Naive thymus-derived CD8-positive, alpha-beta T cell (primary cell): ENCODE measurements at regions not wholly inside any gene's neighbourhood (a gene's known extent, or its start where the extent isn't known, plus 50 kb on each side); places are given as distances from the start of the nearest gene placed in this dataset.

Source experiments
- ATAC-seq, 2 donors: fragments of 150-1000 bp; cut with Tn5 transposase in 1 of 2; sonication (Bioruptor Pico), chemical (Tn5 transposase) in 1 of 2; 1 replicate in 1 of 2; 2 replicates in 1 of 2; pipeline ENCODE4 v1.10.0; 2021; ENCODE audit warnings: mild to moderate bottlenecking in 2 of 2, moderate library complexity in 2 of 2
- POLR2A ChIA-PET: fragments of 350-600 bp; sonication (Branson Sonifier 250); formaldehyde crosslinking; loops from one replicate; lab custom pipeline; 2021; ENCODE audit warnings: antibody characterized with exemption; lab: Charles Lee
- DNase-seq, 10 donors: peaks; one replicate each; pipeline versions ENCODE4 v3.0.0 to v3.0.0-alpha.2; 2020 to 2022
- H3K27ac Mint-ChIP-seq, 10 donors: one replicate each; pipeline ENCODE4 v1.8.0; 2020 to 2022; ENCODE audit warnings: mild to moderate bottlenecking in 10 of 10, mixed read lengths in 10 of 10, moderate library complexity in 4 of 10, inconsistent platforms in 1 of 10
- H3K27me3 Mint-ChIP-seq, 5 donors: one replicate each; pipeline ENCODE4 v1.8.0; 2021 to 2022; ENCODE audit warnings: mixed read lengths in 5 of 5
- H3K36me3 Mint-ChIP-seq, 3 donors: one replicate each; pipeline ENCODE4 v1.8.0; 2020 to 2022; ENCODE audit warnings: mixed read lengths in 3 of 3, mild to moderate bottlenecking in 2 of 3, inconsistent platforms in 1 of 3
- H3K4me1 Mint-ChIP-seq, 4 donors: one replicate each; pipeline ENCODE4 v1.8.0; 2021 to 2022; ENCODE audit warnings: mixed read lengths in 4 of 4
- H3K4me3 Mint-ChIP-seq, 10 donors: one replicate each; pipeline ENCODE4 v1.8.0; 2020 to 2022; ENCODE audit warnings: mild to moderate bottlenecking in 10 of 10, mixed read lengths in 10 of 10, moderate library complexity in 6 of 10, inconsistent platforms in 1 of 10
- H3K9me3 Mint-ChIP-seq, 9 donors: one replicate each; pipeline ENCODE4 v1.8.0; 2020 to 2022; ENCODE audit warnings: mixed read lengths in 9 of 9, mild to moderate bottlenecking in 3 of 9, inconsistent platforms in 1 of 9, moderate library complexity in 1 of 9

GRCh38 chr2:145228506-145228905 lies 708.6 kb upstream of the ZEB2 start:
- DNase-seq, result no peak
- H3K27me3 Mint-ChIP-seq, result peaks cover 0 to 6% (median 3%) of the 10 kb centered on the region in 5 donors
- no peaks in the 10 kb centered on the region for H3K4me1 Mint-ChIP-seq
- H3K9me3 Mint-ChIP-seq, result peaks cover 0 to 2% (median 0%) of the 10 kb centered on the region in 9 donors
- H3K27ac Mint-ChIP-seq, result no peak overlapping the region
- POLR2A ChIA-PET, result no interaction called here
- ATAC-seq, result no peak
- no peaks in the 10 kb centered on the region for H3K36me3 Mint-ChIP-seq
- H3K4me3 Mint-ChIP-seq, result no peak overlapping the region

GRCh38 chr2:145226901-145227300 lies 707.0 kb upstream of the ZEB2 start:
- peaks cover 0 to 6% (median 1%) of the 10 kb centered on the region in 5 donors for H3K27me3 Mint-ChIP-seq
- H3K4me3 Mint-ChIP-seq, result no peak overlapping the region
- no peaks in the 10 kb centered on the region for H3K4me1 Mint-ChIP-seq
- H3K9me3 Mint-ChIP-seq, result peaks cover 0 to 10% (median 0%) of the 10 kb centered on the region in 9 donors
- no peaks in the 10 kb centered on the region for H3K36me3 Mint-ChIP-seq
- H3K27ac Mint-ChIP-seq, result no peak overlapping the region
- ATAC-seq (no peak), DNase-seq (no peak)
- POLR2A ChIA-PET, result no interaction called here

GRCh38 chr2:145221516-145221915 lies 701.6 kb upstream of the ZEB2 start:
- ATAC-seq (no peak), DNase-seq (no peak)
- Mint-ChIP-seq H3K9me3 (peaks cover 0 to 10% (median 0%) of the 10 kb centered on the region in 9 donors), H3K27me3 (peaks cover 0 to 7% (median 0%) of the 10 kb centered on the region in 5 donors), H3K4me1 (peaks cover 0 to 11% (median 0%) of the 10 kb centered on the region in 4 donors), H3K4me3 (no peak overlapping the region), H3K36me3 (no peaks in the 10 kb centered on the region), H3K27ac (no peak overlapping the region)
- POLR2A ChIA-PET, result no interaction called here

- POLR2A ChIA-PET, result no interaction called here
- Mint-ChIP-seq H3K4me3 (no peak overlapping the region), H3K4me1 (peaks cover 0 to 11% (median 0%) of the 10 kb centered on the region in 4 donors), H3K36me3 (no peaks in the 10 kb centered on the region), H3K27me3 (peaks cover 0 to 7% (median 0%) of the 10 kb centered on the region in 5 donors), H3K9me3 (peaks cover 0 to 10% (median 0%) of the 10 kb centered on the region in 9 donors), H3K27ac (no peak overlapping the region)
- ATAC-seq (no peak), DNase-seq (no peak)
Measured at GRCh38 chr2:145221032-145221431, 701.1 kb upstream of the ZEB2 start.

- Mint-ChIP-seq H3K4me1 (peaks cover 0 to 11% (median 0%) of the 10 kb centered on the region in 4 donors), H3K9me3 (peaks cover 0 to 12% (median 0%) of the 10 kb centered on the region in 9 donors), H3K27me3 (peaks cover under 1 to 7% (median 4%) of the 10 kb centered on the region in 5 donors), H3K36me3 (no peaks in the 10 kb centered on the region), H3K27ac (no peak overlapping the region), H3K4me3 (no peak overlapping the region)
- POLR2A ChIA-PET, result no interaction called here
- DNase-seq (no peak), ATAC-seq (no peak)
Measured at GRCh38 chr2:145220496-145220895, 700.6 kb upstream of the ZEB2 start.

- peaks cover 0 to 7% (median 0%) of the 10 kb centered on the region in 5 donors for H3K27me3 Mint-ChIP-seq
- DNase-seq (no peak), ATAC-seq (no peak)
- no peak overlapping the region for H3K27ac Mint-ChIP-seq
- peaks cover 0 to 22% (median 6%) of the 10 kb centered on the region in 9 donors for H3K9me3 Mint-ChIP-seq
- no peak overlapping the region for H3K4me3 Mint-ChIP-seq
- POLR2A ChIA-PET, result interaction anchor here (0.6 kb wide), 1 partner anchor 1597 kb away, joined by 4 read pairs; no protein-coding TSS in a partner anchor
- H3K36me3 Mint-ChIP-seq, result peaks cover 0 to 4% (median 0%) of the 10 kb centered on the region in 3 donors
- H3K4me1 Mint-ChIP-seq, result no peaks in the 10 kb centered on the region
Measured at GRCh38 chr2:145207884-145208283, 688.0 kb upstream of the ZEB2 start.

GRCh38 chr2:145206496-145207281 lies 686.8 kb upstream of the ZEB2 start:
- no peak for ATAC-seq
- Mint-ChIP-seq H3K27ac (no peak overlapping the region), H3K4me1 (no peaks in the 10 kb centered on the region)

GRCh38 chr2:145203891-145204290 lies 684.0 kb upstream of the ZEB2 start:
- Mint-ChIP-seq H3K36me3 (no peaks in the 10 kb centered on the region), H3K27ac (no peak overlapping the region), H3K4me3 (no peak overlapping the region), H3K9me3 (no peaks in the 10 kb centered on the region), H3K4me1 (no peaks in the 10 kb centered on the region), H3K27me3 (peaks cover 0 to 10% (median 0%) of the 10 kb centered on the region in 5 donors)
- no peak for DNase-seq
- POLR2A ChIA-PET, result no interaction called here
- ATAC-seq, result no peak

More at GRCh38 chr2:145206496-145207281, 686.8 kb upstream of the ZEB2 start:
- H3K4me3 Mint-ChIP-seq, result no peak overlapping the region
- peaks cover 0 to 20% (median 5%) of the 10 kb centered on the region in 9 donors for H3K9me3 Mint-ChIP-seq
- peaks cover 0 to 10% (median 0%) of the 10 kb centered on the region in 5 donors for H3K27me3 Mint-ChIP-seq
- H3K36me3 Mint-ChIP-seq, result peaks cover 0 to 2% (median 0%) of the 10 kb centered on the region in 3 donors
- DNase-seq, result no peak
- POLR2A ChIA-PET, result no interaction called here

- Mint-ChIP-seq H3K9me3 (no peaks in the 10 kb centered on the region), H3K27me3 (peaks cover 0 to 8% (median 1%) of the 10 kb centered on the region in 5 donors), H3K4me3 (no peak overlapping the region), H3K27ac (no peak overlapping the region), H3K4me1 (no peaks in the 10 kb centered on the region), H3K36me3 (no peaks in the 10 kb centered on the region)
- ATAC-seq (no peak), DNase-seq (no peak)
- POLR2A ChIA-PET, result no interaction called here
Measured at GRCh38 chr2:145199827-145200706, 680.1 kb upstream of the ZEB2 start.

- Mint-ChIP-seq H3K9me3 (no peaks in the 10 kb centered on the region), H3K4me1 (no peaks in the 10 kb centered on the region), H3K4me3 (no peak overlapping the region), H3K27me3 (peaks cover 0 to 12% (median 1%) of the 10 kb centered on the region in 5 donors), H3K27ac (no peak overlapping the region), H3K36me3 (no peaks in the 10 kb centered on the region)
- DNase-seq, result no peak
- POLR2A ChIA-PET, result interaction anchor here (0.6 kb wide), 1 partner anchor 1873 kb away, joined by 3 read pairs; no protein-coding TSS in a partner anchor
- no peak for ATAC-seq
Measured at GRCh38 chr2:145199042-145199441, 679.1 kb upstream of the ZEB2 start.

- POLR2A ChIA-PET, result interaction anchor here (0.6 kb wide), 1 partner anchor 1874 kb away, joined by 3 read pairs; no protein-coding TSS in a partner anchor
- no peaks in the 10 kb centered on the region for H3K9me3 Mint-ChIP-seq
- no peaks in the 10 kb centered on the region for H3K36me3 Mint-ChIP-seq
- no peak for DNase-seq
- no peak overlapping the region for H3K27ac Mint-ChIP-seq
- H3K4me3 Mint-ChIP-seq, result no peak overlapping the region
- H3K27me3 Mint-ChIP-seq, result peaks cover 0 to 14% (median 1%) of the 10 kb centered on the region in 5 donors
- H3K4me1 Mint-ChIP-seq, result no peaks in the 10 kb centered on the region
- no peak for ATAC-seq
Measured at GRCh38 chr2:145198555-145198954, 678.6 kb upstream of the ZEB2 start.

- Mint-ChIP-seq H3K9me3 (no peaks in the 10 kb centered on the region), H3K4me1 (no peaks in the 10 kb centered on the region), H3K36me3 (no peaks in the 10 kb centered on the region), H3K4me3 (no peak overlapping the region), H3K27ac (no peak overlapping the region), H3K27me3 (peaks cover 0 to 14% (median 1%) of the 10 kb centered on the region in 5 donors)
- POLR2A ChIA-PET, result no interaction called here
- no peak for DNase-seq
- no peak for ATAC-seq
Measured at GRCh38 chr2:145197944-145198343, 678.0 kb upstream of the ZEB2 start.
